GM23338 (cell line): ENCODE measurements at regions not wholly inside any gene's neighbourhood (a gene's known extent, or its start where the extent isn't known, plus 50 kb on each side); places are given as distances from the start of the nearest gene placed in this dataset.

ENCODE experiments used
- CREB1 ChIP-seq: fragments of 250-450 bp; sonication (Bioruptor Pico); IDR thresholded peaks from 2 replicates; pipeline ENCODE4 v1.5.0; 2020; ENCODE audit warnings: low read depth, mild to moderate bottlenecking, moderate library complexity
- CTCF ChIP-seq, 2 experiments: fragments of 200-600 bp in 1 of 2; sonication (generic) in 1 of 2; conservative IDR thresholded peaks; 2 replicates each; pipeline versions ENCODE4 v1.5.1 to v1.6.1; 2016 to 2017; ENCODE audit warnings: antibody characterized with exemption in 2 of 2, low read depth in 2 of 2, mild to moderate bottlenecking in 2 of 2, moderate library complexity in 1 of 2
- ETS1 ChIP-seq: IDR thresholded peaks from 2 replicates; pipeline ENCODE4 v1.6.1; 2016; ENCODE audit warnings: antibody characterized with exemption
- EZH2 ChIP-seq: fragments of 200-600 bp; sonication (generic); IDR thresholded peaks from one replicate; pipeline ENCODE4 v1.8.0; 2017; ENCODE audit warnings: antibody characterized with exemption, mild to moderate bottlenecking, low read depth; ENCODE audit not compliant: unreplicated experiment
- EZH2phosphoT487 ChIP-seq: fragments of 200-600 bp; sonication (generic); IDR thresholded peaks from one replicate; pipeline ENCODE4 v1.8.1; 2018; ENCODE audit warnings: antibody characterized with exemption; ENCODE audit not compliant: unreplicated experiment
- JUNB ChIP-seq: IDR thresholded peaks from one replicate; pipeline ENCODE4 v1.6.1; 2016; ENCODE audit warnings: antibody characterized with exemption; ENCODE audit not compliant: unreplicated experiment
- NANOG ChIP-seq: IDR thresholded peaks from 2 replicates; pipeline ENCODE4 v1.6.1; 2016; ENCODE audit warnings: antibody characterized with exemption, borderline replicate concordance
- POLR2AphosphoS5 ChIP-seq: IDR thresholded peaks from 2 replicates; pipeline ENCODE4 v1.6.1; 2016; ENCODE audit warnings: antibody characterized with exemption, low read depth
- REST ChIP-seq: IDR thresholded peaks from one replicate; pipeline ENCODE4 v1.6.1; 2018; ENCODE audit warnings: antibody characterized with exemption; ENCODE audit not compliant: unreplicated experiment
- STAT1 ChIP-seq: IDR thresholded peaks from one replicate; pipeline ENCODE4 v1.6.1; 2016; ENCODE audit warnings: antibody characterized with exemption; ENCODE audit not compliant: unreplicated experiment
- ZNF114 ChIP-seq: fragments of 250-450 bp; sonication (Bioruptor Pico); IDR thresholded peaks from 2 replicates; pipeline ENCODE4 v1.5.0; 2020; ENCODE audit warnings: mild to moderate bottlenecking, moderate library complexity
- ZNF462 ChIP-seq: fragments of 250-450 bp; sonication (Bioruptor Pico); IDR thresholded peaks from 2 replicates; pipeline ENCODE4 v1.5.0; 2020; ENCODE audit warnings: mild to moderate bottlenecking, moderate library complexity

GRCh38 chr3:132907293-132907692 is 130.9 kb upstream of the TMEM108 start:
- no peak for TF ChIP-seq CTCF (conservative IDR thresholded peaks at IDR 0.05; ENCODE audit: low read depth in 2 of 2)
- no peak for TF ChIP-seq EZH2
- TF ChIP-seq CREB1 (CRISPR knock-in tag), result no peak
- TF ChIP-seq POLR2AphosphoS5, result no peak
- TF ChIP-seq REST, result no peak
- TF ChIP-seq ZNF462 (CRISPR knock-in tag), result no peak
- TF ChIP-seq EZH2phosphoT487, result no peak
- no peak for TF ChIP-seq ZNF114 (CRISPR knock-in tag)
- TF ChIP-seq STAT1, result no peak
- TF ChIP-seq JUNB, result no peak
- TF ChIP-seq ETS1, result no peak
- TF ChIP-seq NANOG, result no peak
